Ovary (tissue), 7 donors: ENCODE measurements at regions not wholly inside any gene's neighbourhood (a gene's known extent, or its start where the extent isn't known, plus 50 kb on each side); places are given as distances from the start of the nearest gene placed in this dataset.

ENCODE experiments used
- DNase-seq, 5 donors: peaks; one replicate each; pipeline ENCODE4 v3.0.0-alpha.2; 2019 to 2020
- H3K27ac ChIP-seq, 2 donors: fragments of 200-600 bp; one replicate each; pipeline versions ENCODE4 v1.5.1 to v1.8.0; 2019 to 2022
- H3K27me3 ChIP-seq: fragments of 200-600 bp; one replicate; pipeline ENCODE4 v1.8.0; 2022
- H3K36me3 ChIP-seq: fragments of 200-600 bp; sonication (generic); one replicate; pipeline ENCODE4 v1.5.1; 2019
- H3K4me1 ChIP-seq: one replicate; pipeline ENCODE4 v1.8.1; 2013; ENCODE audit warnings: mild to moderate bottlenecking, moderate library complexity; ENCODE audit not compliant: insufficient read depth
- H3K4me3 ChIP-seq: fragments of 200-600 bp; sonication (generic); one replicate; pipeline ENCODE4 v1.5.1; 2017
- H3K9me3 ChIP-seq, 2 donors: fragments of 200-600 bp in 1 of 2; sonication (generic) in 1 of 2; one replicate each; pipeline versions ENCODE4 v1.5.1 to v1.8.1; 2013 to 2019; ENCODE audit warnings: mild to moderate bottlenecking in 1 of 2, moderate library complexity in 1 of 2
- EP300 ChIP-seq: sonication (generic); formaldehyde crosslinking; IDR thresholded peaks from one replicate; pipeline ENCODE4 v1.6.1; 2017; ENCODE audit warnings: antibody characterized with exemption
- POLR2A ChIP-seq: fragments of 450-650 bp; IDR thresholded peaks from one replicate; pipeline ENCODE4 v1.6.1; 2017; ENCODE audit warnings: antibody characterized with exemption, mild to moderate bottlenecking, moderate library complexity
- WGBS, 3 donors: extraction: QIAGEN DNeasy Blood & Tissue Kit in 1 of 3; methylation state at CpG; one replicate each; pipeline versions ENCODE4 v1.1.5 to v1.1.7; 2013 to 2017; 5-methylcytosine and 5-hydroxymethylcytosine counted together
- intact Hi-C, 4 donors: fragments of 100-400 bp; cut with DNase I; formaldehyde crosslinking; loops; one replicate each; pipeline versions ENCODE4 v1.11.0 to v1.15.1; 2022 to 2023
- TF ChIP-seq, protein P1 (sequence below), 3 donors: fragments of 450-650 bp in 2 of 3; fragments of 200-600 bp in 1 of 3; IDR thresholded peaks; one replicate each; pipeline versions ENCODE4 v1.5.1 to v1.8.0; 2016 to 2022; ENCODE audit warnings: antibody characterized with exemption in 3 of 3, mild to moderate bottlenecking in 1 of 3
- donor health status: DM: no; HTN: no; CAD: no; lungs with moderate emphysema.
- donor health status: DM: no; HTN: no; CAD: no.
- donor health status: Bipolar disorder and iron deficiency.
- donor health status: DM: no; HTN: no; CAD: no.
- donor health status: DM: yes; HTN: yes; CAD: no.

DNA sequence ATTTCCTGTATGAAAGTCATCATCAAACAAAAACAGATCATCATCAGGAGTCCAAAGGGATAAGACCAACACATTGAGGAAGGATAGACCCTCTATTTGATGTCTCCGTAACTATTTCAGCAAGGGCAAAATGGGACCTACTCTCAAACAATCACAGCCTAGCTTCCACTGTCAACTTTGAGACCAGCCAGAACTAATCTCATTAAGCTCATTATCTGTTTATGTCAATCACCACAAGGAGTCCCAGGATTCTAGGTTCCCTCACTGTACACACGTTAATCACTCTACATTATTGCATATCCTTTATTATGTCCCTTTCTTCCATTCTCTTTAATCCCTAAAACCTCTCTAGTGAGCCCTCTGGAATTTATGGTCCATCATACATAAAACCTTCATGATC lies 370.3 kb upstream of the LINC00305 start:
- H3K9me3 ChIP-seq: no peaks in the 10 kb centered on the region

DNA sequence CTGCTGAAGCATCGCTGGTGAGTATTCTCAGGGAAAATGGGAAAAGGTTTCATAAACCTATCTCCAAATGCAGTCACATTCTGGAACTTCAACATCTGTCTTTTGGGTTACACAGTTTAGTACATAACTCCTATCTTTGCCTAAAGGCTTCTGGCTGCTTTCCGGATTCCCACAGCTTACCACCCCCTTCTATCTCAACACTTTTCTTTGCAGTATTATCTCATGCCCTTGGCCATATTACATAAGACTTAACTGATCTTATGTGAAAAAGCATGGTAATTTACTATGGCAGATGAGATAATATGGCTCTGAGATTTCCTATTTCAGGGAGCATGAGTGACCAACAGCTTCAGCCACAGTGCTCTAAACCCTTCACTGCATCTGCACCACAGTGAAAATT lies 369.3 kb upstream of the LINC00305 start:
- 46 to 85% (median 54%) methylated on average over 2 of the region's 2 CpGs for WGBS, 3 donors
- no peak for DNase-seq
- H3K36me3 ChIP-seq: no peaks in the 10 kb centered on the region
- no peaks in the 10 kb centered on the region for H3K9me3 ChIP-seq
- H3K4me1 ChIP-seq: no peaks in the 10 kb centered on the region
- TF ChIP-seq, protein P1, sequence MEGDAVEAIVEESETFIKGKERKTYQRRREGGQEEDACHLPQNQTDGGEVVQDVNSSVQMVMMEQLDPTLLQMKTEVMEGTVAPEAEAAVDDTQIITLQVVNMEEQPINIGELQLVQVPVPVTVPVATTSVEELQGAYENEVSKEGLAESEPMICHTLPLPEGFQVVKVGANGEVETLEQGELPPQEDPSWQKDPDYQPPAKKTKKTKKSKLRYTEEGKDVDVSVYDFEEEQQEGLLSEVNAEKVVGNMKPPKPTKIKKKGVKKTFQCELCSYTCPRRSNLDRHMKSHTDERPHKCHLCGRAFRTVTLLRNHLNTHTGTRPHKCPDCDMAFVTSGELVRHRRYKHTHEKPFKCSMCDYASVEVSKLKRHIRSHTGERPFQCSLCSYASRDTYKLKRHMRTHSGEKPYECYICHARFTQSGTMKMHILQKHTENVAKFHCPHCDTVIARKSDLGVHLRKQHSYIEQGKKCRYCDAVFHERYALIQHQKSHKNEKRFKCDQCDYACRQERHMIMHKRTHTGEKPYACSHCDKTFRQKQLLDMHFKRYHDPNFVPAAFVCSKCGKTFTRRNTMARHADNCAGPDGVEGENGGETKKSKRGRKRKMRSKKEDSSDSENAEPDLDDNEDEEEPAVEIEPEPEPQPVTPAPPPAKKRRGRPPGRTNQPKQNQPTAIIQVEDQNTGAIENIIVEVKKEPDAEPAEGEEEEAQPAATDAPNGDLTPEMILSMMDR (IDR thresholded peaks at IDR 0.05): no peak
- TF ChIP-seq EP300: no peak
- TF ChIP-seq POLR2A: no peak
- no peak overlapping the region for H3K4me3 ChIP-seq
- H3K27ac ChIP-seq: no peak overlapping the region
- no peaks in the 10 kb centered on the region for H3K27me3 ChIP-seq
- intact Hi-C loops: no loop called here

More for the DNA sequence above, 370.3 kb upstream of the LINC00305 start:
- WGBS, 3 donors: 85 to 88% (median 86%) methylated on average over 2 of the region's 2 CpGs
- no peaks in the 10 kb centered on the region for H3K27me3 ChIP-seq
- intact Hi-C loops: no loop called here
- no peaks in the 10 kb centered on the region for H3K36me3 ChIP-seq
- no peaks in the 10 kb centered on the region for H3K4me1 ChIP-seq
- no peak overlapping the region for H3K4me3 ChIP-seq
- no peak overlapping the region for H3K27ac ChIP-seq
- DNase-seq: no peak
- no peak for TF ChIP-seq POLR2A
- TF ChIP-seq, protein P1 (IDR thresholded peaks at IDR 0.05): no peak
- no peak for TF ChIP-seq EP300

DNA sequence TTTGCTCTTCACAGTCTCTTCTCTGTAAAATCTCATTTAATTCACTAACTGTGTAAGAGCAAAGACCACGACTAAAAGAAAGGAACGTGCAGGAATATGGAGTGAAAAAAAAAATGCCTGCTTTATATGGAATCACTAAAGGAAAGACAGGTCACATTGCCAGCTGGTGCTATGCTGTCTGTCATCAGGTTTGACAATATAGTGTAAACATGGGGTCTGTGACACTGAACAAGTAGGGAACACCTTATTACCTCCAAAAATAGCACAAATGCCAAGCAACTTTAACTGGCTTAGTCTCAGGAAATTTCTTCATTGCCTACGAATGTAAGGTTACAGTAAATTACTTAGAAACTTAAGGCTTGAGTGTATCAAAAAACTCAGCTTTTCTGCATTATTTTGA lies 364.5 kb upstream of the LINC00305 start:
- no peak overlapping the region for H3K4me3 ChIP-seq
- H3K9me3 ChIP-seq: no peaks in the 10 kb centered on the region
- no peaks in the 10 kb centered on the region for H3K4me1 ChIP-seq
- intact Hi-C loops: no loop called here
- no peak for DNase-seq
- 77 to 85% (median 78%) methylated on average over 3 of the region's 3 CpGs for WGBS, 3 donors
- no peak overlapping the region for H3K27ac ChIP-seq
- TF ChIP-seq, protein P1 (IDR thresholded peaks at IDR 0.05): no peak
- no peak for TF ChIP-seq EP300
- no peak for TF ChIP-seq POLR2A
- H3K27me3 ChIP-seq: no peaks in the 10 kb centered on the region
- H3K36me3 ChIP-seq: no peaks in the 10 kb centered on the region

DNA sequence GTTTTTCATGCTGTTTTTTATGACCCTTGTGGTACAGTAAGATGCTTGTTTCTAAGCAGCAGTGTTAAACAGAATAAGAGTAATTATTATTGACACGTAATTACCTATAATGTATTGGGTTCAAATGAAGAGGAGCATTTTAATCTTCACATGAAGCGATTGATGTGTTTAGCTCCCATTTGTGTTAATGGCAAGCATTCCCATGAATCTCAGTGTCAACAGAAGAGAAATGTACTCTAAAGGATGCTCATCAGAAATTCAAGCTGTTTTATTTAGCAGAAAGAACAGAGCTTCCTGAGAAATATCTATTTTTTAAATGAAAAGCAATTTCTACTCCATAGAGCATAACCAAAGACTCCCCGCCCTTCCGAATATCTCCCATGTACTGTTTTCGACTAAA lies 341.3 kb upstream of the LINC00305 start:
- WGBS, 3 donors: 85 to 88% (median 86%) methylated on average over 5 of the region's 5 CpGs
- Histone ChIP-seq H3K27ac (no peak overlapping the region), H3K9me3 (no peaks in the 10 kb centered on the region), H3K4me1 (no peaks in the 10 kb centered on the region), H3K36me3 (no peaks in the 10 kb centered on the region), H3K4me3 (no peak overlapping the region), H3K27me3 (no peaks in the 10 kb centered on the region)
- intact Hi-C loops: loop anchor here in 1 of 4 donors (10.0 kb wide), 1 partner anchor 195 kb away; no protein-coding TSS in a partner anchor
- TF ChIP-seq POLR2A (no peak), EP300 (no peak)
- TF ChIP-seq, protein P1 (IDR thresholded peaks at IDR 0.05): no peak
- DNase-seq: no peak

DNA sequence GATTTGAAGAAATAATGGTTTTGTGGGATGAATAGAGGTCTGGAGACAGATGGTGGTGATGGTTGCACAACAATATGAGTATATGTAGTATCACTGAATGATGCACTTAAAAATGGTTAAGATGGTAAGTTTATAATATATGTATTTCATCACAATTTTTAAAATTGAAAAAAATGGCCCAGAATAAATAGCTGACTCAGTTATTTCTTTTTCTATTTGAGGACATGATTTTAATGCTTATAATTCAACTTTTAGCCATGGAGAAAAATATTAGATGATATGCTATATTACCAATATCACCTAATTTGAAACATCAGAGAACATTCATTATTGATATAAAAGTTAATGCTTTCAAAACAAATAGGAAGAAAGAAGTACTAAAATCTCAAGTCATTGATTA lies 339.8 kb upstream of the LINC00305 start:
- Histone ChIP-seq H3K4me1 (no peaks in the 10 kb centered on the region), H3K4me3 (no peak overlapping the region), H3K36me3 (no peaks in the 10 kb centered on the region), H3K27me3 (no peaks in the 10 kb centered on the region), H3K27ac (no peak overlapping the region), H3K9me3 (no peaks in the 10 kb centered on the region)
- no peak for DNase-seq
- TF ChIP-seq, protein P1 (IDR thresholded peaks at IDR 0.05): no peak
- TF ChIP-seq POLR2A (no peak), EP300 (no peak)
- intact Hi-C loops: no loop called here
